Stimulated activated CD8-positive, alpha-beta memory T cell treated with anti-CD3 and anti-CD28 coated beads, Interleukin-4, amount 100 ng/mL, for 24 hours (primary cell): ENCODE measurements at regions not wholly inside any gene's neighbourhood (a gene's known extent, or its start where the extent isn't known, plus 50 kb on each side); places are given as distances from the start of the nearest gene placed in this dataset.
"Not testable (repeated sequence)": the region's sequence is repeated elsewhere in the genome, so short reads cannot be mapped to it uniquely, and the experiment has no call there.

Experiments
- DNase-seq: peaks from one replicate; pipeline ENCODE4 v3.0.0-alpha.2; 2020; ENCODE audit warnings: low read depth

- no peak for DNase-seq
Measured at GRCh38 chr15:31219221-31219620, 107.4 kb upstream of the KLF13 start.

DNA sequence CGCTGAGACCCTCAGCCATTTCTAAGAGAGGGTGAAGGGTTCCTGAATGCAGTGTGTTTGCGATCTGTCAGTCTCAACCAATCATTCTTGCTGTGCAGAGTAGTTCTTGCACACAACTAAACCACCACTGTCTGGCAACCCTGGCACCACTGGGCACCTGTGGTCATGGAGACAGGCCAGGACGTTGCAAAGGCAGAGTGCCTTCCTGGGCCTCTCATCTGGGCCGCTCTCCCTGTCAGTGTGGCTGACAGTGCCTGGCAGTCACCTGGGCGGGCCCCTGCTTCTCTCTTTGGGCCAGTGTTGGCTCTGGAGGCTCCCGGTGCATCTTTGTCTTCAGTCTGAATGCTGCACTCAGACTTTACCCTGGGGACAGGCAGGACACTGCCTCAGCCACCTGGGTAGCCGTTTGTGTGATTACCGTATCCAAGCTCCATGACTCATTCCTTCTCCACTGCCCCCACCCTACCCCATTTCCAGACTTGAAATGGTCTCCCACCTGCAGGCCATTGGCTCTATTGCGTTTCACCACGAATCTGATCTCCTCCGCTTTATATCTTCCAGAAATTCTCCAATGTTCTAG is 104.6 kb upstream of the KLF13 start:
- DNase-seq, result no peak

- DNase-seq, result no peak
Measured at GRCh38 chr15:31222773-31223341, 103.8 kb upstream of the KLF13 start.

- no peak for DNase-seq
Measured at GRCh38 chr15:31223478-31224350, 102.9 kb upstream of the KLF13 start.

- not testable (repeated sequence) for DNase-seq
Measured at GRCh38 chr15:31224661-31225060, 102.0 kb upstream of the KLF13 start.

DNA sequence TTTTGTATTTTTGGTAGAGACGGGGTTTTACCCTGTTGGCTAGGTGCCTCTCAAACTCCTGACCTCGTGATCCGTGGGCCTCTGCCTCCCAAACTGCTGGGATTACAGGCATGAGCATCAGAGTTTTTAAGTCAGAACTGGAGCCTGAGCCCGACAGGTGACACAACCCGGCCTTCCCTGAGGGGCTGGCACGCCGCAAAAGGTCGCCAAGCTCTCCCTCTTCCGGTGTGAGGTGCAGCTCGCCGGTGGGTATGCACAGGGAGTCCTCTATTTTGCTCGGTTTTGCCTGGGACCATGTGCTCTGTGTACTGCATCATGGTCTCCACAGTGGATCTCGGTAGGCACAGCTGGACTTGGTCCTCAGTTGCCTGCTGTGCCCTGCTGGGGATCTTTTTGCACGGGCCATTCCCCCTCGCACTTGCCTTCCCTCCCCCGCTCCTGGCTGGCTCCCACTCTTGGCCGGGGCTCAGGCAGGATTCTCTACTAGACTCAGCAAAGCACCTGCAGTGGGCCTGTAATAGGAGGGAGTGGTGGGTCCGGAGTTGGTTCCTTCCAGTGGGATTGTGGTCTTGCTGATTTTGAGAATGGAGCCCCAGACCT is 101.2 kb upstream of the KLF13 start:
- DNase-seq, result no peak

DNA sequence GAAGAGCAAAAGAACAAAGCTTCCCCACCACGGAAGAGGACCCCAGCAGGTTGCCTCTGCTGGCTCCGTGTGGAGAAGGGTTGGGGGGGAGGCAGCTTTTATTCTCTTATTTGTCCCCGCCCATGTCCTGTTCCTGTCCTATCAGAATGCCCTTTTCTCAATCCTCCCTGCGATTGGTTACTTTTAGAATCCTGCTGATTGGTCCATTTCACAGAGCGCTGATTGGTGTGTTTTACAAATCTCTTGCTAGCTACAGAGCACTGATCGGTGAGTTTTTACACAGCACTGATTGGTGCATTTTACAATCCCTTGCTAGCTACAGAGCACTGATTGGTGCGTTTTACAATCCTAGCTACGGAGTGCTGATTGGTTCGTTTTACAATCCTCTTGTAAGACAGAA is 100.6 kb upstream of the KLF13 start:
- no peak for DNase-seq

- DNase-seq, result no peak
Measured at GRCh38 chr15:31227235-31227634, 99.4 kb upstream of the KLF13 start.

DNA sequence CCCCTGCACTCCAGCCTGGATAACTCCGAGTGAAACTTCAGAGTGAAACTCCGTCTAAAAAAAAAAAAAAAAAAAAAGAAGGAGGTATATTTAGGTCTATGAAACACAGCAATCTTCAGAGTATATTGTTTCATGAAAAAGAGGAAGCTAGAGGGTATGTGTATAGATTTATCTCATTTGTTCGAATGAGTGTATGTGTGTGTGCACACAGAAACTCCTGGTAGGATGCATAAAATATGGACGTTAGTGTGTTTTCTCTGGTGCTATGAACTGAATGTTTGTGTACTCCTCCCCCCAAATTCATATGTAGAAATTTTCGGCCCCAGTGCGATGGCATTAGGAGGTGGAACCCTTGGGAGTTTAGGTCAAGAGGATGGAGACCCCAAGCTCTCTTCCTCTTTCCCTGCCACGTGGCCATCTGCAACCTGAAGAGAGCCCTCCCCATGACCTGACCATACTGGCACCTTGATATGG is 98.6 kb upstream of the KLF13 start:
- DNase-seq, result no peak

- no peak for DNase-seq
Measured at GRCh38 chr15:31228980-31229826, 97.4 kb upstream of the KLF13 start.

DNA sequence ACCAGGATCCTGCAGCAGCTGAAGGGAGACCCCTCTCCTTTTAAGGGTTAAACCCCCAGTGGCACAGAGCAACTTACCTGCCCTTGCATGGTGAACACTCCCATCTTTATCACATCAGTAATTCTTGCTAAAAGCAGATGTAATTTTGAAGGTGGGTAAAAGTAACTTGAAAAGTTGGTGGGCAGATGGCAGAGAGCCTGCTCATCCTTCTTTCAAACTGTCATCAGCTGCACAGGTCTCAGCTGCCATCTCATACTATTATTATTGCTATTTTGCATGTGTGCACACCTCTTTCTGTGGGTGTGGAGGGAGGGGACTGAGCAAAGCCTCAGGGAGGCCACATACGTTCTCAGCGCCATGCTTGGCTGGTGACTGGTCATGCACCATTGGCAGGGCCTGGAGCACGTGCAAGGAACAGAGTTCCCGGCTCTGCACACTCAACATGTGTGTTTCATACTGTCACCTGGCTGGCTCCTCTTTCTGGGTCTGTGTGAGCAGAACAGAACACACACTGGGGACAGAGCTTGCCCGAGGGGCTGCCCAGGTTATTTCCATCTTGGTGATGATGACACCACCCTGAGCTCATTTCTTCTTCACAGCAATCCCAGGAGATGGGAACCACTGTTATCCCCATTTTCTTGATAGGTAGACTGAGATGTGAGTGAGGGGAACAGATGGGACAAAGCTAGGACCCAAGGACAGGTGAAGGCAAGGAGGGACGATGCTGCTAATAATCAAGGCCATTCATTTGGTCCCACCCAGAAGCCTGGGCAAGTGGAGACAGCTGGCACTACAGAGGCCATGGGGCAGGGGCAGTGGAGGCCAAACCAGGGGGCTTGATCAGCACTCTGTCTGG is 95.8 kb upstream of the KLF13 start:
- no peak for DNase-seq

GRCh38 chr15:31234815-31235214 is 91.8 kb upstream of the KLF13 start:
- DNase-seq, result no peak

GRCh38 chr15:31235311-31236183 is 91.1 kb upstream of the KLF13 start:
- DNase-seq, result no peak

GRCh38 chr15:31236184-31237042 is 90.2 kb upstream of the KLF13 start:
- DNase-seq, result no peak

DNA sequence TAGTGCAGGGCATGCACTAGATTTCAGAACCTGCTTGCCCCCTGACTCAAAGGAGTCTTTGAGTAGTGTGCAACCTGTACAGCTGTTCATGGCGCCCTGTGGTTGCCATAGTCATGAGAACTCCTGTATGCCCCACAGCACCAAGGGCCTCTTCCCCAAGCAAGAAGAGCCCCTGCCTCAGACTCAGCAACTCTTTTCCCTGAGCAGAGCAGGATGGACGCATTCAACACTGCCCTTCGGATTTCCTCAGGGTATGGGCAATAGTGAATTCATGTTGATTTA is 89.7 kb upstream of the KLF13 start:
- no peak for DNase-seq

- DNase-seq, result no peak
Measured at GRCh38 chr15:31238906-31239305, 87.7 kb upstream of the KLF13 start.

DNA sequence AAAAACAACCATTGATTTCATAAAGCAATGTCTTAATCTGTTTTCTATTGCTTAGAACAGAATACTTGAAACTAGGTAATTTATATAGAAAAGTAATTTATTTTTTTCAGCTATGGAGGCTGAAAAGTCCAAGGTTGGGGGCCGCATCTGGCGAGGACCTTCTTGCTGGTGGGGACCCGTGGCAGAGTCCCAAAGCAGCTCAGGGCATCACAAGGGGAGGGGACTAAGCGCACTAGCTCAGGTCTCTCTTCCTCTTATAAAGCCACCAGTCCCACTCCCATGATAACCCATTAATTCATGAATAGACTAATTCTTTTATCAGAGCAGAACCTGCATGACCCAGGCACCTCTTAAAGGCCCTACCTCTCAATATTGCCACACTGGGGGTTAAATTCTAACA is 87.2 kb upstream of the KLF13 start:
- no peak for DNase-seq

DNA sequence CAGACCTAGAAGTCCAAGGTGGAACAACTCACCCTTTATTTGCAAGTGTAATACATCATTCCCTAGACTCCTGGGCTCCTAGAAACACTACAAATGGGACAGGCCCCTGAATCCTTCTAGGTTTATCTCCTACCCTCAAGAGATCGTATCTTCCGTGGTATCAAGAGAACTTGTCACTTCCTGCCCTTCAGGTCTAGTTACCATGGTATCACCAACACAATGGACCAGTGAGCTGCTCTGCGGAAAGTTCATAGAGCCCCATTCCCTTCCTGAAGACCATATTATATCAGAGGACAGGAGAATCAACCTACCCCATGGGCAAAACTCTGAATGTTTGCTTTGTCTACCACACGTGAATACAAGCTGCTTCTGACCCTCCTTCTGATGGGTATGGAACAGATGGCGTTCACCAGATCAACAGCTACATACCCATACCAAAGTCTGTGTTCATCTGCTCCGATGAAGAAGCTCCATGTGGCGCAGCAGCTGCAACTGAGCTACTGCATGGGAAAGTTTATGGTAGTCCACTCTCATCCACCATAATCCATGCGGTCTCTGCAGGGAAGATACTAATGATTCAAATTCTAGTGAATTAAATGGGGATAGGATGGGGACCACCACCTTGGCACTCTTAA is 84.6 kb upstream of the KLF13 start:
- DNase-seq, result no peak

DNA sequence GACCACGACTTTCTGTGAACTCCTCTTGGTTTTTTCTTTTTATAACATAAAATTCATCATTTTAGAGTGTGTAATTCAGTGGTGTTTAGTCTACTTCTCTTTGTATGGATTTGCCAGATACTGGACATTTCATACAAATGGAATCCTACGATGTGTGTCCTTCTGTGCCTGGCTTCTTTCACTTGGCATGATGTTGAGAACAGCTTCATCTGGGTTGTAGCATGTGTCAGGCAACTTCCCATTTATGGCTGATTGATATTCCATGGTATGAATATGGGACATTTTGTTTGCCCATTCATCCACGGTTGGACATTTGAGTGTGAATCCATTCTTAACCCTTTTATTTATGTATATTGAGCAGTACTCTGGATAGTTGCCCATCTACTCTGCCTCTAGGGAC is 82.7 kb upstream of the KLF13 start:
- no peak for DNase-seq
